CD14-positive monocyte (primary cell): ENCODE measurements at regions not wholly inside any gene's neighbourhood (a gene's known extent, or its start where the extent isn't known, plus 50 kb on each side); places are given as distances from the start of the nearest gene placed in this dataset.

Source experiments
- DNase-seq, 3 donors: peaks; one replicate each; pipeline ENCODE4 v3.0.0-alpha.2; 2011 to 2022
- H2AFZ ChIP-seq: 2 replicates; pipeline ENCODE4 v1.6.0; 2012; ENCODE audit warnings: mild to moderate bottlenecking, low read depth, low read length, inconsistent platforms; ENCODE audit not compliant: insufficient read depth, poor library complexity, severe bottlenecking
- H3K27ac ChIP-seq, 2 donors: 1 replicate in 1 of 2; 2 replicates in 1 of 2; pipeline ENCODE4 v1.5.1; 2012 to 2013; ENCODE audit warnings: low read length in 2 of 2, control low read depth in 1 of 2, inconsistent platforms in 1 of 2, low read depth in 1 of 2, mild to moderate bottlenecking in 1 of 2
- H3K27me3 ChIP-seq, 2 donors: one replicate each; pipeline versions ENCODE4 v1.6.0 to v1.6.1; 2011 to 2013; ENCODE audit warnings: low read length in 2 of 2; ENCODE audit not compliant: control insufficient read depth in 2 of 2, insufficient read depth in 2 of 2
- H3K36me3 ChIP-seq, 2 donors: replicated peaks in 1 of 2; 1 replicate in 1 of 2; 2 replicates in 1 of 2; pipeline versions ENCODE4 v1.5.1 to v1.6.1; 2012 to 2013; ENCODE audit warnings: low read length in 2 of 2, control low read depth in 1 of 2, inconsistent platforms in 1 of 2, mild to moderate bottlenecking in 1 of 2; ENCODE audit not compliant: insufficient read depth in 2 of 2, control insufficient read depth in 1 of 2
- H3K4me1 ChIP-seq, 2 donors: 1 replicate in 1 of 2; 2 replicates in 1 of 2; pipeline versions ENCODE4 v1.5.1 to v1.6.1; 2012 to 2013; ENCODE audit warnings: low read length in 2 of 2, control low read depth in 1 of 2, inconsistent platforms in 1 of 2, mild to moderate bottlenecking in 1 of 2, moderate library complexity in 1 of 2; ENCODE audit not compliant: insufficient read depth in 2 of 2, control insufficient read depth in 1 of 2
- H3K4me2 ChIP-seq: replicated peaks from 2 replicates; pipeline ENCODE3; 2012; ENCODE audit warnings: low read length, moderate library complexity, mild to moderate bottlenecking; ENCODE audit not compliant: poor library complexity, severe bottlenecking; ENCODE audit errors: extremely low read depth
- H3K4me3 ChIP-seq, 3 experiments: fragments of 200-600 bp in 1 of 3; sonication (generic) in 1 of 3; replicated peaks in 1 of 3; 1 replicate in 2 of 3; 2 replicates in 1 of 3; pipeline ENCODE4 v1.5.1; 2011 to 2013; ENCODE audit warnings: low read length in 3 of 3, mild to moderate bottlenecking in 3 of 3, control low read depth in 2 of 3, low read depth in 2 of 3, inconsistent platforms in 1 of 3, moderate library complexity in 1 of 3
- H3K79me2 ChIP-seq: 2 replicates; pipeline ENCODE4 v1.6.0; 2012; ENCODE audit warnings: mild to moderate bottlenecking, control low read depth, inconsistent platforms, low read length, moderate library complexity; ENCODE audit not compliant: insufficient read depth
- H3K9ac ChIP-seq: 2 replicates; pipeline ENCODE4 v1.6.0; 2017; ENCODE audit warnings: low read length, mild to moderate bottlenecking; ENCODE audit not compliant: insufficient read depth, poor library complexity, severe bottlenecking
- H3K9me3 ChIP-seq, 2 donors: replicated peaks in 1 of 2; 1 replicate in 1 of 2; 2 replicates in 1 of 2; pipeline versions ENCODE4 v1.5.1 to v1.6.1; 2012 to 2013; ENCODE audit warnings: low read length in 2 of 2, control low read depth in 1 of 2; ENCODE audit not compliant: control insufficient read depth in 1 of 2, insufficient read depth in 1 of 2
- H4K20me1 ChIP-seq: 2 replicates; pipeline ENCODE4 v1.6.0; 2012; ENCODE audit warnings: mild to moderate bottlenecking, low read length, control low read depth, moderate library complexity; ENCODE audit not compliant: insufficient read depth
- H3K27ac Mint-ChIP-seq, 7 donors: one replicate each; pipeline ENCODE4 v1.8.0; 2020; ENCODE audit warnings: mild to moderate bottlenecking in 7 of 7, mixed read lengths in 7 of 7, moderate library complexity in 6 of 7, inconsistent platforms in 2 of 7
- H3K27me3 Mint-ChIP-seq, 3 donors: one replicate each; pipeline ENCODE4 v1.8.0; 2021 to 2022; ENCODE audit warnings: low read depth in 3 of 3, mild to moderate bottlenecking in 3 of 3, mixed read lengths in 3 of 3, moderate library complexity in 3 of 3, inconsistent platforms in 1 of 3
- H3K36me3 Mint-ChIP-seq, 2 donors: one replicate each; pipeline ENCODE4 v1.8.0; 2020; ENCODE audit warnings: mixed read lengths in 2 of 2, inconsistent platforms in 1 of 2, mild to moderate bottlenecking in 1 of 2
- H3K4me1 Mint-ChIP-seq: one replicate; pipeline ENCODE4 v1.8.0; 2020; ENCODE audit warnings: mild to moderate bottlenecking, mixed read lengths
- H3K4me3 Mint-ChIP-seq, 2 donors: one replicate each; pipeline ENCODE4 v1.8.0; 2020; ENCODE audit warnings: mild to moderate bottlenecking in 2 of 2, mixed read lengths in 2 of 2, moderate library complexity in 1 of 2
- H3K9me3 Mint-ChIP-seq, 7 donors: one replicate each; pipeline ENCODE4 v1.8.0; 2020 to 2022; ENCODE audit warnings: mixed read lengths in 7 of 7, mild to moderate bottlenecking in 6 of 7, moderate library complexity in 6 of 7, inconsistent platforms in 2 of 7
- CTCF ChIP-seq: fragments of 200-600 bp; IDR thresholded peaks from one replicate; pipeline ENCODE4 v1.8.0; 2022; ENCODE audit warnings: antibody characterized with exemption, mild to moderate bottlenecking
- WGBS: methylation state at CpG from one replicate; pipeline ENCODE4 v1.1.5; 2013; ENCODE audit warnings: missing lambda C conversion rate; ENCODE audit not compliant: insufficient coverage; 5-methylcytosine and 5-hydroxymethylcytosine counted together
- intact Hi-C, 2 donors: fragments of 100-400 bp; cut with micrococcal nuclease; formaldehyde crosslinking; loops; one replicate each; pipeline versions ENCODE4 v1.15.0 to v1.15.1; 2023

- intact Hi-C loops: loop anchor here in 1 of 2 donors (10.0 kb wide), 1 partner anchor 63 kb away; no protein-coding TSS in a partner anchor
- Mint-ChIP-seq H3K4me1 (no peaks in the 10 kb centered on the region), H3K36me3 (no peaks in the 10 kb centered on the region), H3K9me3 (peaks cover 0 to 7% (median 0%) of the 10 kb centered on the region in 7 donors), H3K4me3 (no peak overlapping the region), H3K27ac (no peak overlapping the region), H3K27me3 (peaks cover 0 to 8% (median 5%) of the 10 kb centered on the region in 3 donors)
- Histone ChIP-seq H3K36me3 (no peaks in the 10 kb centered on the region), H3K9ac (no peak overlapping the region), H3K79me2 (no peaks in the 10 kb centered on the region), H2AFZ (no peak overlapping the region), H3K4me1 (no peaks in the 10 kb centered on the region), H3K4me2 (no peak overlapping the region), H3K27me3 (no peaks in the 10 kb centered on the region), H3K9me3 (no peaks in the 10 kb centered on the region), H3K27ac (no peak overlapping the region), H3K4me3 (no peak overlapping the region), H4K20me1 (no peaks in the 10 kb centered on the region)
- TF ChIP-seq CTCF: no peak
- no peak for DNase-seq
- WGBS: 89% methylated on average over 1 of the region's 3 CpGs
These were observed 121.8 kb upstream of the C1orf174 start for GRCh38 chr1:4021974-4022268.

- Mint-ChIP-seq H3K4me3 (no peak overlapping the region), H3K27me3 (peaks cover 0 to 8% (median 5%) of the 10 kb centered on the region in 3 donors), H3K4me1 (no peaks in the 10 kb centered on the region), H3K36me3 (no peaks in the 10 kb centered on the region), H3K27ac (no peak overlapping the region), H3K9me3 (peaks cover 0 to 7% (median 0%) of the 10 kb centered on the region in 7 donors)
- WGBS: 85% methylated on average over 14 of the region's 14 CpGs
- Histone ChIP-seq H3K4me2 (no peak overlapping the region), H2AFZ (no peak overlapping the region), H3K4me1 (no peaks in the 10 kb centered on the region), H3K27ac (no peak overlapping the region), H3K36me3 (no peaks in the 10 kb centered on the region), H3K9ac (no peak overlapping the region), H4K20me1 (no peaks in the 10 kb centered on the region), H3K4me3 (no peak overlapping the region), H3K79me2 (no peaks in the 10 kb centered on the region), H3K9me3 (no peaks in the 10 kb centered on the region), H3K27me3 (no peaks in the 10 kb centered on the region)
- no peak for DNase-seq
- intact Hi-C loops: loop anchor here in 1 of 2 donors (10.0 kb wide), 1 partner anchor 62 kb away; no protein-coding TSS in a partner anchor
- no peak for TF ChIP-seq CTCF
These were observed 122.6 kb upstream of the C1orf174 start for GRCh38 chr1:4022715-4023114.
